HCT116 (cell line): ENCODE measurements at regions not wholly inside any gene's neighbourhood (a gene's known extent, or its start where the extent isn't known, plus 50 kb on each side); places are given as distances from the start of the nearest gene placed in this dataset.

ENCODE experiments used
- CEBPB ChIP-seq: IDR thresholded peaks from 2 replicates; pipeline ENCODE4 v1.6.1; 2012; ENCODE audit warnings: low read depth
- CTCF ChIP-seq, 3 experiments: fragments of 200-600 bp in 1 of 3; sonication (generic) in 1 of 3; IDR thresholded peaks in 2 of 3; conservative IDR thresholded peaks in 1 of 3; 2 replicates each; pipeline ENCODE4 v1.5.1; 2012 to 2017; ENCODE audit warnings: low read depth in 2 of 3, low read length in 2 of 3, antibody characterized with exemption in 1 of 3, borderline replicate concordance in 1 of 3, control low read depth in 1 of 3, mild to moderate bottlenecking in 1 of 3, mixed read lengths in 1 of 3, mixed run types in 1 of 3, moderate library complexity in 1 of 3; ENCODE audit not compliant: insufficient read depth in 1 of 3
- EGR1 ChIP-seq: IDR thresholded peaks from 2 replicates; pipeline ENCODE4 v1.6.1; 2012; ENCODE audit warnings: low read depth
- ELF1 ChIP-seq: IDR thresholded peaks from 2 replicates; pipeline ENCODE4 v1.6.1; 2012; ENCODE audit warnings: low read depth, borderline replicate concordance
- EZH2phosphoT487 ChIP-seq: fragments of 200-600 bp; IDR thresholded peaks from 2 replicates; pipeline ENCODE4 v1.6.1; 2018; ENCODE audit warnings: antibody characterized with exemption, borderline replicate concordance
- JUND ChIP-seq: IDR thresholded peaks from 2 replicates; pipeline ENCODE4 v1.6.1; 2012
- POLR2A ChIP-seq: IDR thresholded peaks from 2 replicates; pipeline ENCODE4 v1.7.0; 2011; ENCODE audit warnings: borderline replicate concordance; ENCODE audit not compliant: insufficient read depth, insufficient read length; ENCODE audit errors: extremely low read depth
- POLR2AphosphoS5 ChIP-seq: IDR thresholded peaks from 2 replicates; pipeline ENCODE4 v1.6.1; 2011; ENCODE audit warnings: mild to moderate bottlenecking, low read depth, low read length, moderate library complexity
- RAD21 ChIP-seq: IDR thresholded peaks from 2 replicates; pipeline ENCODE4 v1.6.1; 2012; ENCODE audit warnings: low read depth, mild to moderate bottlenecking
- SRF ChIP-seq: IDR thresholded peaks from 2 replicates; pipeline ENCODE4 v1.6.1; 2012; ENCODE audit warnings: low read depth
- TCF7L2 ChIP-seq: IDR thresholded peaks from 2 replicates; pipeline ENCODE4 v1.7.0; 2011; ENCODE audit warnings: borderline replicate concordance, inconsistent platforms; ENCODE audit not compliant: insufficient read depth, insufficient read length; ENCODE audit errors: extremely low read depth
- YY1 ChIP-seq: IDR thresholded peaks from 2 replicates; pipeline ENCODE4 v1.6.1; 2011; ENCODE audit warnings: low read length, low read depth, moderate library complexity, mild to moderate bottlenecking; ENCODE audit not compliant: insufficient replicate concordance; ENCODE audit errors: extremely low read depth

- TF ChIP-seq CTCF (IDR thresholded peaks at IDR 0.05 in 2 of 3, conservative IDR thresholded peaks at IDR 0.05 in 1 of 3; ENCODE audit: borderline replicate concordance in 1 of 3, insufficient read depth in 1 of 3, low read depth in 2 of 3, low read length in 2 of 3) (no peak), JUND (no peak), EGR1 (no peak), YY1 (no peak), TCF7L2 (no peak), EZH2phosphoT487 (no peak), POLR2A (no peak), RAD21 (no peak), POLR2AphosphoS5 (no peak), CEBPB (no peak), ELF1 (no peak), SRF (no peak)
These were observed 1261.7 kb upstream of the AUTS2 start for GRCh38 chr7:68336594-68336993.
